ENCODE measurements at regions not wholly inside any gene's neighbourhood (a gene's known extent, or its start where the extent isn't known, plus 50 kb on each side); places are given as distances from the start of the nearest gene placed in this dataset.
"Not testable (repeated sequence)": the region's sequence is repeated elsewhere in the genome, so short reads cannot be mapped to it uniquely, and the experiment has no call there.

DNA sequence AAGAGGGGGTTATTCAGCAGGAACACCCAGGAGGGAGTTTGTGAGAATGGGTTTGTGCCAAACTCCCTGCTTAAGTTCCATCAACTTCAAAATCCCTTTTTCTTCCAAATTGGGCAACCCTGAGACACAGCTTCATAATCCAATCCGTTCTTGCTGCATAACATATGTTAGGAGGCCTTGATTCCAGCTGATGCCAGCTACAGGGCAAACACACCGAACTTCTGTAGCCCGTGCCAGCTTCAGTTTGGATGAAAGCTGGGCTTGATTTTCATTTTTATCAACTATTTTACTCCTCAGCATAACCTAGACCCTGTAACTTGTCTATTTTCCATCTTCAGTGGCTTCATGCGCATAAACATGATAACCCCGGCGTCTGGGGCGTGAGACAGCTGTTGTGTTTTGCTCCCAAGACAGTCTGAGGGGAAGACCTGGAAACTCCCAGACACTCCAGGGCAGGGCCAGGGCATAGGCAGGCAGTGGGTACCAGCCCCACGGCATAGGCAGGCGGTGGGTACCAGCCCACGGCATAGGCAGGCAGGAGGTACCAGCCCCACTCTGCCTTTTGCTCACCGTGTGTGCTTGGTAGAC, 220.4 kb downstream of the C16orf95 start:
- no peak for DNase-seq (ENCODE audit: low read depth in 2 of 2)

DNA sequence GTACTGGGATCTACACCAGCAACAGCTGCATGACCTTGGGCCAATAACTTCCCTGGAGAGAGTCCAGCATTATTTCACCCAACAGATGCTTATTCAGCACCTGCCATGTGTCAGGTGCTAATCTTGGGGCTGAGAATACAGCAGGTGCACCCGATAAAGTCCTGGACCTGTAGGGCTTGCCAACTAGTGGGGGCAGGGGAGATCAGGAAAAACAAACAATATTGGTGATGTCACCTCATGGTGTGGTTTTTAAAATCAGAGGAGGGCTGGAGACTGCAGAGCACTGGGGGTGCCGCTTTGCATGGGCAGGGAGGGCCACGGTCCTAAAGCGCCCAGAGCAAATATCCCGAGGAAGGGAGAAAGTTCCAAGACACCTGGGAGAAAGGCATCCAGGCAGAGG, 218.8 kb downstream of the C16orf95 start:
- no peak for DNase-seq (ENCODE audit: low read depth in 2 of 2)

DNA sequence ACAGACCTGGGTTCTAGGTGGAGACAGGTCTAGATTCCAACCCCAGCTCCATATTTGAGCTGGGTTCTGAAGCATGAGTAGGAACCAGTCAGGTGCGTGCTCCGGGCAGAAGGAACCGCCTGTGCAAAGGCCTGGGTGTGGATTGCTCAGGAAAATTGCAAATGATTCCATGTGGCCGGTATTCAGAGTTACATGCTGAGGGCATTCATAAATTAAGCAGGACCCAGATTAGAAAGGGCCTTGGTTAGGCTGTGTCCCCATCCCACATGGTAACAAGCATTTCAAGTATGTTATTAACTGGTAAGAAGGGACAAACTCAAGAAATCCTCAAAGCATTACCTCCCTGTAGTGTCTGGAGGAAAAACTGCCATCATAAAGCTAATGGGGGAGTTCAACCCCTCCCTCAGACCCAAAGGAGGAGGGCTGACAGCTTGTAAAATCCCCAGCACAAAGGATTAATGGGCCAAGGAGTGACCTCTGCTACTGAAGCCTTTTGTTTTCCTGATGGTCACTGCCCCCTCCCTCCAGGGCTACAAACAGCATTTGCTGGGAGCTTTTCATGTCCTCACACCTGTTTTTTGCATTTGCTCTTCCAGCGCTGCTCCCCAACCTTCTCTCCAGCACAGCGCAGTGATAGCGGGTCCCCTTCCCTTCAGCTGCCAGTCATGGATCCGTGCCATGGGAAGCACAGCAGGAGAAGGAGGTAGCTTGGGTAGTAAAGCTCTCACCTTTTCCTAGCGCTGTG, 218.0 kb downstream of the C16orf95 start:
- DNase-seq (ENCODE audit: low read depth in 2 of 2): no peak

DNA sequence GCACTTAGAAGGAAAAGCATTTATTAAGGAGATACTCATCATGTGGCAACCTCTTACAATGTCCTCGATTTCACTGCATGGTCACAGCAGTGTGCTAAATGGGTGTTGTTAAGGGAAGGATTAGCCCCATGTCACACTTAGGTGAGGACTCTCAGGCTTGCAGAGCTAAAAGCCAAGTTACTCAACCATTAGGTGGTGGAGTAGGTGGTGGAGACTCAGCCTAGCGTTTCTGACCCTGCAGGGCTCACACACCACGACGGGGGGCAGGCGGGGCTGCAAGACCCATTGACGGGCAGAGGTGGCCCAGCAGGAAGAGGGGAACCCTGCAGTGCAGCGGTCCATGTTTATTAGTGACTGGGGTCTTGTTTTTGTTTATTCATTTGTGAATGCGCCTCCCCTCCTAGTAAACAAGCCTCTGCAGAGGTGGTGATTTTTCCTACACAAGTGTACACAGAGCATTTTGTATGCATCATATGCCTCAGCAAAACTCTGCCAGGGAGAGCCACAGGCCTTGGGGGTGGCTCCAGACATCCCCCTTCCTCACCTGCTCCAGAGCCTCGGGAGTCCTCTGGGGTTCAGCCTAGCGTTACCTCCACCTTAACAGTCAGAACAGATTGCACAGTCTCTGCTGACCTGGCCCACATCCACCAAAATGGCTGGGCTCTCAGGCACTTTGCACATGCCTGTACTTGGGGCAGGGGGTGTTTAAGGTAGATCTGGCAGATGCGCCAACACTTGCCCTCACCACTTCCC, 216.7 kb downstream of the C16orf95 start:
- DNase-seq (ENCODE audit: low read depth in 2 of 2): no peak

DNA sequence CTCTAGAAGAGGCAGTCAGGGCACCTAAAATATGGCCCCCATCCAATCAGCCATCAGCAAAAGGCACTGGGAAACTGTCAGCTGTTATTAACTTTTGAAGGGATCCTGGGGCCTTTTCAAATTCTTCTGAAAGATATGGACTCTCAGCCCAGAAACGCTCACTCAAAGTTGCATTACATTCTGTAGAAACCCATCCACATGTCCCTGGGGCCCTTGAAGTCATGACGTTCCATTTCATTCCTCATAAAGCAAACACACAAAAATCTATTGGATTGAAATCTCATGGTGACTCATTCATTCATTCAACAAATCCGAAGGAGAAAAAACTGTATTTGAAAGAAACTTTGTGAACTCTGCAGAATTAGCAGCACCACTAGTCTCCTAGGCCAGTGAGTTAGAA, 215.3 kb downstream of the C16orf95 start:
- DNase-seq (ENCODE audit: low read depth in 2 of 2): no peak

DNA sequence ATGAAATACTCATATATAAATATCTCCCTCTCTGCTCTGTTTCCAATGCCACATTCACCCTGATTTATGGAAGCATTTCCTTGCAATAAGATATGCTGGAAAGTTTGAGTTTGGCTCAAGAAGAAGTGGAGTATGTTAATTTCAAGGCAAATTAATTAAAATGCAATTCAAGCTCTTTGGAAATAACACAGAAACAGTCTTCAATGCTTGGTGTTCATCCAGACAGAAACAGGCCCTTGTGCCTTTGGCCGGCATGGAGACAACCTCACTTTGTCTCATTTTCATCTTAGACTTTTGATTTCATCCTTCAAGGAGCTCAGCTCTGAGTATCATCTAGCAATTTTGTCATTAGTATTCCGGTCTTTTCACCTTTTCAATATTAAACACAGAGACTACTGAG, 210.0 kb downstream of the C16orf95 start:
- no peak for DNase-seq (ENCODE audit: low read depth in 2 of 2)

DNA sequence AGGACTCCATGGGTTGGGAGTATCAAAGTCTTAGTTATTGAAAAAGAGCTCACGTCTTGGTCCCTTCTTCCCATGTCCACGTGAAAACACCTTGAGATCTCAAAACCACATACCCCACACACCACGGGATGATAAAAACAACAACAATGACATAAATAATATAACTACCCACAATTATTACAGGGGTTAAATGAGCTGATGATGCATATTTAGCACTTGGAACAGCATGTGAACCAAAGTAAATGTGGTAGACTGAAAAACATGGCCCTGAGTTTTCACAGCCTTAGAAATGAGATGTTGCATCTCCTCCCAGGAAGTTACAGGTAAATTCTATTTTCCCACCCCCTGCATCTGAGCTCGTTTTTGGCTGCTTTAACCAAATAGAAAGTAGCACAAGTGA, 208.9 kb downstream of the C16orf95 start:
- no peak for DNase-seq (ENCODE audit: low read depth in 2 of 2)

DNA sequence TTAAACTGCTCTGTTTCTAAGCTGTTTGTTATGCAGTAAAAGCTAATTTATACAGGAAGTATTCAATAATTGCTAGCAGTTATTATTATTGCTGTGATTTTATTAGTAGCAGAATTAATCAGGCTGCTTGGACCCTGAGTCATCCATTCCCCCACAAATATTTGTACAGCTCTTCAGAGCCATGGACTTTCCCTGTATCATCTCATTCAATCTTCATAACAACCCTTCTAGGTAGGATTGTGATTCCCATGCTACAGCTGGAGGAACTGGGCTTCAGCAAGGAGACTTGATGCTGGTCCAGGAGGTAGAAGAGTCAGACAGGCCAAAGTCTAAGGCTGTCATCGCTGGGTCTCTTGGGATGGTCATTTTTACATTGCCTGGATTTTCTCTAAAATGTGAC, 208.3 kb downstream of the C16orf95 start:
- DNase-seq (ENCODE audit: low read depth in 2 of 2): no peak

DNA sequence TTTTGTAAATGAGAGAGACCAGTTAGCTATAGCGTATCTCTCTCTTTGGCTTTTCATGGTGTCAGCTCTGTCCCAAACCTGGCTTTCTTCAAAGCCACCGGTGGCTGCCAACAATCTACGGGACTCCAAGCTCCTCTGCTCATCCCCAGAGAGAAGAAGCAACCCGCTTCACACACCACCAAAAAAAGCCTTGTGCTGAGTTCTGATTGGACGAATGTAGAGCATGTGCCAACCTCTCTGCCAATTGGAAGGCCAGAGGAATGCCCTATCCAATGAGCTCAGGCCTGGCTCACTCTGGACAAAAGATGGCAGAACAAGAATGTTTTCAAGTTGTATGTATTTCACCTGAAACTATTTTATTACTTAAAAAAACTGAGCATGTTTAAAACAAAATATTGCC, 202.4 kb downstream of the C16orf95 start:
- DNase-seq (ENCODE audit: low read depth in 2 of 2): no peak

DNA sequence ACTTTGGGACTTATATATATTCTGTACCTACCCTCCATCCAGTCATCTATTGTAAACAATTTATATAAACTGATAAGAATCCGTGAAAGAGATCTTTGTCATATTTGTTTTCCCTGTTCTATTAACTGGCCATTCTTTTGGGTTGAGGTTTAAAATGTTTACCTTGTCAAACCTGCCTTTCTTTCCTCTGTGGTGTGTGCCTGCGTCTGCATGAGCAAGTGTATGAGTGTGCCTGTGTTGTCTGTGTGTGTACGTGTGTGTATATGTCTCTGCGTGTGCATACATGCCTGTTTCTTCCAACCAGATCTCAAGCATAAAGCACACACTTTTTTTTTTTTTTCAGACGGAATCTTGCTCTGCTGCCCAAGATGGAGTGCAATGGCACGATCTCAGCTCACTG, 201.5 kb downstream of the C16orf95 start:
- DNase-seq (ENCODE audit: low read depth in 2 of 2): no peak

DNA sequence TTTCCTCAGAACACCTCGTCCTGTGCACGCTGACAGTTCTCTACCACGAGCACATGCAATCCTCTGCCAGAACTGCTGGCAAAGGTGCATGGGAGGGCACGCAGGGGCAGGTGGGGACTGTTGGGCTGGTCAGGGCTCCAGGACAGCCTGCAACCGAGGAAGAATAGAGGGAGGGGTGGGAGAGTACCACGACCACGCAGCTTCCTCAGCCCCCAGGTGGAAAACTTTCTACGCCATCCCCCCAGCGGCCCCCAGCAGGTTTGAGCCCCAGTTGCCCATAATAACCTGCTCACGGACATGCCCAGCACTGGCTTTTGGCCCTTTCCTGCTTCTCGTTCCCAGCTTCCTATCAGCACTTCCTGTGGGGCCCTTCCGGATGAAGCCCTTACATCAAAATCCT, 199.3 kb downstream of the C16orf95 start:
- no peak for DNase-seq (ENCODE audit: low read depth in 2 of 2)

DNA sequence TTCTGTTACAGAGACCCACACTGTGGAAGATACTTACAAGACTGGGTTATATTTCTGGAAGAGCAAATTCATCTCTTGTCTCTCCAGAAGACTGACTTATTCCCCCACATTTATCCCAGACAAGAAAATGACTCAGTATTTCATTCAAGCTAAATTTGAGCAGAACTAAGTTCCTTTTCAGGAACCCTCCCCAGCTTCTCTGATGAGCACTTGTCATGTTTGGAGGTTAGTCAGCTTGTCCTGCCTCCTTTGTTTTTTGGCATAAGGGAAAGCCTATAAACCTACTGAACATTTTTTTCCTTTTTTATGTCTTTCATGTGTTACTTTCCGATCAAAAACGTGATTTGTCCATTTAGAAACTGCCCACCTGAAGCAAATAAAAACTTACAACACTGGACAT, 198.0 kb downstream of the C16orf95 start:
- no peak for DNase-seq (ENCODE audit: low read depth in 2 of 2)

DNA sequence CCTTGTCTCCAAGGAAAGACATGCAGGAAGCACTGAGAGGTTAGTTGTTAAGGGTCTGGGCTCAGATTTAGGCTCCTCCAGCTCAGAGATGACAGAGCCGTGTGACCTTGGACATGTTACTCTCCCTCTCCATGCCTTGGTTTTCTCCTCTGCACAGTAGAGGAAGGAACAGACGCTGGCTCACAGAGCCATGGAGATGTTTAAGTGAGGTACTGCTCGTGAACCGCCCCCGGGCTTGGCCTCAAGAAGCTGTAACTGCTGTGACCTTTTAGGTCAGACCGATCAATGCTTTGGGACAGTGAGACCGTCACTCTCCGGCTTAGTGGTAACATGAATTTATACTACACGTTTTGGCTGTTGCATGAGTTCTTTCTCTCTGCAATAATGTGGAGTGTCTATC, 197.4 kb downstream of the C16orf95 start:
- DNase-seq (ENCODE audit: low read depth in 2 of 2): no peak

DNA sequence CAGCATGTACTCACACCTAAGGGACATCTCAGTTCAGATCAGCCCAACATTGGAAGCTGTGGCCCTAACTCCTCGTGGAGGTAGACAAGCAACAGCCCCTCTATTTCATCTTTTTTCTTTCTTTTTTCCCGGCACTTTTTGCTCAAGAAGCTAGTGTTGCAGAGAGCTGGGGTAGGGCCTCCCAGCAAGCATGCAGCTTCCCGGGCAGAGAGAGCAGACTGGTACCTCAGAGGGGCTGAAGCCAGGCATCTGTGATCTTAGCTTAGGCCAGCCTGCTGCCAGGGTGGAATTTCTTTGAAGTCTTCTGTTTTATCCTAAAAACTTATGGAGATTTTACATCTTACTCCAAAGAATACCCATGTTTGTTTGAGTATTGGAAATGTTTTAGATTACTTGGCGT, 195.4 kb downstream of the C16orf95 start:
- no peak for DNase-seq (ENCODE audit: low read depth in 2 of 2)

DNA sequence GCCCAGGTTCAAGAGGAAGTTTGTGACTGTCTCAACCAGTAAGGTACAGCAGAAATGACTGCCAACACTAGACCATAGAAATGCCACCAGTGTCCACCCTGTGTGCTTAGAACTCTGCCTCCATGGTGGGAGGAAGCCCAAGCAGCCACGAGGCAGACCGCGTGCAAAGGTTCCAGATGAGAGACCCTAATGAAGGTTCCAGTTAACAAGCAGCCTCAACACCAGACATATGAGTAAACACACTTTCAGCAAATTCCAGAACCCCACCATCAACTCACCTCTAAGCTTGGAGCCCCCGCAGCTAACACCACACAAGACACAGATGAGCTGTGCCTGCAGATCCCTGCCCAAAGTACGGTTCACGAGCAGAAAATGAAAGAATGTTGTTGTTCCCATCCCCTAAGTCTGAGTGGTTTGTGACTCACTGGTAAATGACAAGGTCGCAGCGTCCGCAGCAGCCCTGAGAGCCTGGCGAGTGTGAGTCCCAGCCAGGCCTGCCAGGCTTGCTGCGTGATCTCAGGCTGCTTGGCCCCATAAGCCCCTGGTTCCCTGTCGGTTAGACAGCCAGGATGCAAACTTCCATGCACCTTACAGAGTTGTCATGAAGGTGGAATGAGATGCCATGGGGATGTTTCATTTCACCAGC, 193.7 kb downstream of the C16orf95 start:
- DNase-seq (ENCODE audit: low read depth in 2 of 2): no peak

DNA sequence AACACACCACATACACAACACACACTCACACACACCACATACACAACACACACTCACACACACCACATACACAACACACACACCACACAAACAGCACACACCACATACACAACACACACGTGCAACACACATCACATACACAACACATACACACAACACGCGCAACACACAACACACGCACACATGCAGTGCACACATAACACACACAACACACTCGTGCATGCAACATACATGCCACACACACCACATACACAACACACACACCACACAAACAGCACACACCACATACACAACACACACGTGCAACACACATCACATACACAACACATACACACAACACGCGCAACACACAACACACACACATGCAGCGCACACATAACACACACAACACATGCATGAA, 192.8 kb downstream of the C16orf95 start:
- DNase-seq (ENCODE audit: low read depth in 2 of 2): not testable (repeated sequence)

DNA sequence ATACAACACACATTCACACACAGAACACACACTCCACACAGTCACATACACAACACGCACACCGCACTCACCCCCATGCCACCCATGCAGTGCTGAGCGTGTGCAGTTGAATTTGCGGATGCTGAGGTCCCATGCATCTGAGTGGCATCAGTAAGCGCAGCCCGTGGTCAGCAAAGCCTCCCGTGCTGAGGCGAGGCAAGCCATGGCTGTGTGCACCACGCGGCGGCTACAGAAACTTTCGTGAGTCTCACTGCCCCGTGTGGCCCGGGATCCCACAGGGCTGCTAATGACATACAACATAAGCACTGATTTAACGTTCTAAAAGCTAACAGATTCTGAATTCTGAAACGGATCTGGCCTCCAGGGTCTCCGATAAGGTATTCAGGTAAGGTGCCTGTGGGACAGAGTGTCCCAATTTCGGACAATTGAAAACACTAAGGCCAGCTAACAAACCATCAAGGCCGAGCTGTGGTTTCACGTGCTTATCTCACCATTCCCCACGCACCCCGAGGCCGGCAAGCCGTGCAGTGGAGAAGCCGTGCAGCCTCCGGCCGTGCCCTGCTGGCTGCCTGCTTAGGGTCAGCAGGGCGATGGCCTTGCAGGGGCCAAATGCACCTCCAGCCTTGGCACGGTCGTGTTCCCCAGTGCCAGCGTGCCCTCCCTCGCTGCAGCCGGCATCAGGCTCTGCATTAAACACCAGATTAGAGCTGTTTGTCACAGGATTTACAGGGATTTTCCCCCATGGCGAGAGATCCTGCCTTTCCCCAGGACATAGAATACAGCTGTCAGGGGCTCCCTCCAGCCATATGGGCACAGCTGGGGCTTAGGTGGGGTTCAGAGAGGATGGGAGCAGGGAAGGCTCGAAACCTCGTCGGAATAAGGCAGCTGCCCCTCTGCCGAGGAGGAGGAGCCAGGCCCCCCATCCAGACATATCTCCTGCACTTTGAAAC, 191.7 kb downstream of the C16orf95 start:
- DNase-seq (ENCODE audit: low read depth in 2 of 2): no peak

DNA sequence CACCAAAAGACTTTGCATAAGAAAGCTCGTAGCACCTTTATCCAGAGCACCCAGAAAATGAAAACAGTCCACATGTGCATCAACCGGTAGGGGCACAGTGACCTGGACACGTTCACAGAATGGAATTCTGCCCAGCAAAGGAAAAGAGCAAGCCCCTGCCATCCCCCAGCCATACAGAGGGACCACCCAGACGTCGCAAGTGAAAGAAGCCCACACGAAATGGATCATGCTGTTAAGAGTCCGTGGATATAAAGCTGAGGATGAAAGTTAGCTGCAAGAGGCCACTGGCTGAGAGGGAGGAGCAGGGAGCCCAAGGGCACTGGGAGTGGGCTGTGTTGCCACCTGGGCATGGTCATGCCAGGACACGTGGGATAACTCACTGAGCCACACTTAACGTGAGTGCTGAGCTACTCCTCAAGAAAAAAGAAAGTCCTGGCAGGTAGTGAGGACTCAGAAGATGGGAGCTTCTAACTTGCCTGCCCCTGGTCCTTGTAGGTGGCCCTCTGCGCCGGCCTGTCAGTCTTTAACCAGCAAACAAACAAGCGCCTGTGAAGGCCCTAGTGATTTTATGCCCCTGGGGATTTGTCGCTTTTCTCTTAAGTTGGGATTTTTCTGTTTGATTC, 190.7 kb downstream of the C16orf95 start:
- DNase-seq (ENCODE audit: low read depth in 2 of 2): no peak

DNA sequence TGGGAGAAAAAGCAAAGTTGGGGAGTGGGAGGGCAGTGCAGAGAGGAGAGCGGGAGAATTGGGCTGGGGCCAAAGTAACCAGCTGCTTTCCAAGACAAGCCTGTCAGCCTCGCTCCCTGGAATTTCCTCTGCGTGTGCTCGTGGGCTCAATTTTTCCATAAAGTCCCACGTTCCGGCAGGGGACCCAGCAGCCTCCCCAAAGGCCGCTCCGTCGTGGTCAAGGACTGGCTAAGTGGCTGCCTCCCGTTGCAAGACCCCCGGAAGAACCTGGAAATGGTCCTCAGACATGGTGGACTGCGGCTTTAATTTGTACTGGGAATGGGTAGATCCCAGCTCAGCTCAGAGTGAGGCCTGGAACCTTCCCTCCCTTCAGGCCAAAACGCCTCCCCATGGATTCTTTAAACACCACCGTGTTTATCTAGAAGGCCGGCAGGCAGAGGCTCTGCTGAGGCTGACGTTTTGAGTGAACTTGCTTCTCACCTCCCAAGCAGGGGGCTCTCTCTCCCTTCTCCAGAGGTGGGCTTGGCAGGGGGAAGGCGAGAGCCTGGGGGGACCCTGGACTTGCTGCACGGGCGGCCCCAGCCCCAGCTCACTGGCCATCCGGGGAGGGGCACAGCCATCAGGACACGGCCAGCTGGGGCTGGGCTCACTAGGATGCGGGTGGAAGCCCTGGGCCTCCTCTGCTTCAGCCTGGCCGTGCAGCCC, 190.0 kb downstream of the C16orf95 start:
- no peak for DNase-seq (ENCODE audit: low read depth in 2 of 2)

DNA sequence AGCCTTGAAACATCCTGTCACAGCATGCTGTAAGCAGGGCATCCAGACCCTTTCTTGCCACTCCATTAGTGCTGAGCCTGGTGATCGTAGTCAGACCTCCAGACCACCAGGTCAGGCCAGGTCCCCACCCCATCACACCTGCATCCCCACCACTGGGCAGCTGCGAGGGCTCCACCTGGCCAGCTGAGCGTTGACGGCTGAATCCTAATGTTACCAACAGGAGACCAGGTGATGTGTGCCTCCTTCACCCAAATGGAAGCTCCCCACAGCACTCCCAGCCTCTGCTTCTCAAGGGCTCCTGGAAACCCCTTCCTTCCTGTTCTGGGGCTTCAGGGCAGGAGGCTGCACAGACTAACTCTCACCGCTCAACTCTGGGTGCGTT, 189.4 kb downstream of the C16orf95 start:
- DNase-seq (ENCODE audit: low read depth in 2 of 2): no peak

Data from stimulated activated CD4-positive, alpha-beta T cell treated with anti-CD3 and anti-CD28 coated beads, Interleukin-12 subunit alpha, Interleukin-12 subunit beta, amount 100 ng/mL, for 24 hours (primary cell).